ENCODE measurements at regions not wholly inside any gene's neighbourhood (a gene's known extent, or its start where the extent isn't known, plus 50 kb on each side); places are given as distances from the start of the nearest gene placed in this dataset.
A peak's percentile ranks its signal among the peaks of the same experiment; 100 is the strongest.

DNA sequence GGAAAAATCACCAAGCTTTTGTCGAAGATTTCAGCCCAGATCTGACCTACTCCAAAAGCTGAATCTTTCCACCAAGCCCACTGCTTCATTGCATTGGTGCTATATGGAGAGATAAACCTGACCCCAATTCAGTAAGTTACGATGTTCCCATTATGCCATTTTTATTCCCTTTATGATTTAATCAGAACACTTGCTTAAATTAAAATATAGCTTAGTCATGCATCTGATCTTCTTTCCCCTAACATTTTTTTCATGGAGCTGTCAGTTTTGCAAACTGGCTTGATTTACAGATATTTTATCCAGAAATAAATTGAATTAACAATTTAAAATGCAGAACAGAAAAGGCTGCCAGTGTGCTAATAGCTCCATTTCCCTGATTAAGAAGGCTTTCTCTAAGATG is 503.5 kb upstream of the C1orf87 start:
- no peak for DNase-seq

DNA sequence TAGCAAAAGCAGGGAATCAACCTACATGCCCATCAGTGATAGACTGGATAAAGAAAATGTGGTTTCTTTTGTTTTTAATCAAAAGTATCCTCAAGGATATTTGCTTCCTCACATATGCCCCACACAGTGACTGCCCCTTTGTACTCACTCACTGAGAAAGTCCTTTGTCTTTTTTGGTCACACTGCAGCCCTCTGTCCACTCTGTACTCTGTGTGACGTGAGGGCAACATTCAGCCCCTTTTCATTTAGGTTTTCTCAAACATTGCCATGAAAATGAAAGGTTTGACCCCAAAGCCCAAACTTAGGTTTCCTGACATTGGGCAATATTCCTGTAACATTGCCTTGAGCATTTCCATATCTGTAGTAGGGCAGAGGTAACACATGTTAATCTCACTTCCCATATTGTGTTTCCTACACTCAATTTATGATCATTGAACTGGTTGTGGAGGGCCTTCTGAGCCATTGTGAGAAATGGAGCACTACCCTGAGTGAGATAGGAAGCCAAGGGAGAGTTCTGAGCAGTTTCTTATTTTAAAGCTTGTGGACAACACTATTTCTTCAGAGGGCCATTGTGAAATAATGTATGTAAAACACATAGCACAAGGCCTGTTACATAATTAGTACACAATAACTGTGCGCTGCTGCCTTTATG is 501.9 kb upstream of the C1orf87 start:
- DNase-seq, result no peak

DNA sequence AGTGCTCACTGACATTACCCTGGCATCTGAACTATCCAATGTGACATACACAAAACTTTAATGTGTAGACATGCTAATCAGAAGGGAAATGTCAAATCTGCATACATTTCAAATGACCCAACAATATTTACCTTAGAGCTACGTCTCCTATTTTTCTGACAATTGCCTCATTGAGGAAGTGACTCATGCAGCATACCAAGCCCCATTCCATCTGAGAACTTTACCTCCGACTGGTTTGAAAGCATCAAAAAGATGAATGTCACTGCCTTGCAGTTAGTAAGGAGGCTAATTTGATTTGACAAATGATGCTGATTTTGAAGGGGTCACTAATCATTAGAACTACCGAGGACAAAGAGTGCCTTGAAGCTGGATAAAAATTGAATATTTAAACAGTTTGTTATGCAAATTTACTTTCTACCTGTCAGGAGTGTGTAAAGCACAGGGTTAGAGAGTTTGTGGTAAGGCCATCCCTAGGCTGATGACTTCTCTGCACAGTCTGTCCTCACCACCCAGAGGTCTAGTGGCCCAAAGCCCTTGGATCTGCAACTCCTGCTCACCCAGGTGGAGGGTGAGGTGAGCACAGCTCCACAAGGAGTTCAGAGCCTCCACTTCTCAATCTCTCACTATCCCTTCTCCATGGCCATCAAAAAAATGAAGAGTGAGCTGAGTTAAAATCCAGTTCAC is 500.3 kb upstream of the C1orf87 start:
- DNase-seq, result no peak

DNA sequence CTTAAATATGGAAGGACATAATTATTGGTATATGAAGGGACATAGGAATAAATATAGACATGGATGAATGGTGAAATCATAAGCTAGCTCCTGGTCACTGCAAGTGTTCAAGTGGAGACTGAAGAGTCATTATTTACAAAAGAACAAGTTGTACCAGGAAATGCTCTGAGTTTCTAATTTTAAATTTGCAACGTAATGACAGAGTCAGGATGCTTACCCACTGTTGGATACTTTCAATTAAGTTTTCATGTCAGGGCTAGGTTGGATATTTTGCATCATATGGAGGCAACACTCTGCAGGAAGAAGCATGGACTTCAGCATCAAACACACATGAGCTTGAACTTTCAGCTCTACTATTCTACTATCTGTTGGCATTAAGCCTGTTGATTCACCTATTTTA is 499.6 kb upstream of the C1orf87 start:
- DNase-seq, result no peak

DNA sequence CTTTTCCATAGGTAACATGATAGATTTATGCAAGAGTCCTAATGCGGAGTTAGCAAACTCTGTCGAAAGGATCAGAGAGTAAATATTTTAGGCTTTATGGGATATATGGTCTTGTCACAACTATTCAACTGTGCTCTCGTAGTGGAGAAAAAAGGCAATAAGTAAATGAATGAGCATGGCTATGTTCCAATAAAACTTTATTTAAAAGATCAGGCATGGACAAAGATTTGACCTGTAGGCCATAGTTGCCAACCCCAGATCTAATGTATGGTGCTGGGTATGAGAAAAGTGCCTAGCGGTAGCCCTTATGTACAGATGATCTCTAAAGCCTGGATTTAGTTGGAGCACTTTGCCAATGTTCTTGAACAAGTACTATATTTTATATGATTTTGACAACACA is 498.8 kb upstream of the C1orf87 start:
- DNase-seq, result no peak

DNA sequence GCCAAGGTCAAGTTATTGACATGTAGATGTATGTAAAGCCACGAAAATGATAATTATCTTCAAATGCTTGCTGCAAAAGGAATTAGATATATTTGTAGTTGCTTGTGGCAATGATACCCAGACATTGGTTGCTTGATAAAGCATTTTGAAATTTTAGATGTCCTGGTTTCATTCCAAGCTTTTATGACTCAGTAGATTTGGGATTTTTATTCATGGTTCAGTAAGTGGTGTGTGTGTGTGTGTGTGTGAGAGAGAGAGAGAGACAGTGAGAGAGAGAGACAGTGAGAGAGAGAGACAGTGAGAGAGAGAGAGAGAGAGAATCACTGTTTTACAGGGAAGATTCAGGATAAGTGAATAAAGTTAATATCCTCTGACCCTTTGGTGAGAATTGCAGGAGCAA is 498.2 kb upstream of the C1orf87 start:
- no peak for DNase-seq

DNA sequence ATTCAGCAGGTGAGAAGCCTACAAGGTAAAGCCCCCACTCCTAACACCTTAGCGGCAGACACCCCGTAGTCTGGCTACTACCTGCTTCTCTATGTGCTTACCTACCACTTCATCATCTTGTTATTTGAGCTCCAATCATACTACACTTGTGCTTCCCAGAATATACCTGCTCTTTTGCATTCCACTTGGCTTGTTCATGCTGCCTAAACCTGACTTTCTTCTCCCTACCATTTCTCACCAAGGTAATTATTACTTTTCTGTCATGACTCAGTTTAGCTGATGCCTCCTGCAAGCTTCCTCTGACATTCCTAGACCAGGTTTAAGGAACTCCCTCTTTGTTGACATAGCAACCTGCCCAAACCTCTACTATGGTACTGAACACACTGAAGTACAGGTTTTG is 495.6 kb upstream of the C1orf87 start:
- no peak for DNase-seq

DNA sequence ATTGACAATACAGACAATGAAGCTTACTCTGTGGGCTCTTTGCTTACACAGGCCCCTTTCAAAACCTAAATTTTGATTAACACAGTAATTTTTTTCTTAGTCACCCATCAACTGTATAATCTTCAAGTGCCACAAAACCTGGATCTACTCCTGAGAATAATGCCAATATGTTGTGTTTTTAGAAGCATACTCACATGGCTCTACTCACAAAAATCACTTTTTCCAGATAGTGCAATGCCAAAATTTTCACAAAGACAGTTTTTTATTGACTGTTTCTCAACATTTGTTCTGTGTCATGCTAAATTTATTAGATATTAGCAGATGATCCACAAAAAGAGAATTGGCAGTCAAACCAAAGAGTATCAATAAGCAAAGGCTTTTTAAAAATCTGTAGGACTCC is 493.7 kb upstream of the C1orf87 start:
- no peak for DNase-seq

DNA sequence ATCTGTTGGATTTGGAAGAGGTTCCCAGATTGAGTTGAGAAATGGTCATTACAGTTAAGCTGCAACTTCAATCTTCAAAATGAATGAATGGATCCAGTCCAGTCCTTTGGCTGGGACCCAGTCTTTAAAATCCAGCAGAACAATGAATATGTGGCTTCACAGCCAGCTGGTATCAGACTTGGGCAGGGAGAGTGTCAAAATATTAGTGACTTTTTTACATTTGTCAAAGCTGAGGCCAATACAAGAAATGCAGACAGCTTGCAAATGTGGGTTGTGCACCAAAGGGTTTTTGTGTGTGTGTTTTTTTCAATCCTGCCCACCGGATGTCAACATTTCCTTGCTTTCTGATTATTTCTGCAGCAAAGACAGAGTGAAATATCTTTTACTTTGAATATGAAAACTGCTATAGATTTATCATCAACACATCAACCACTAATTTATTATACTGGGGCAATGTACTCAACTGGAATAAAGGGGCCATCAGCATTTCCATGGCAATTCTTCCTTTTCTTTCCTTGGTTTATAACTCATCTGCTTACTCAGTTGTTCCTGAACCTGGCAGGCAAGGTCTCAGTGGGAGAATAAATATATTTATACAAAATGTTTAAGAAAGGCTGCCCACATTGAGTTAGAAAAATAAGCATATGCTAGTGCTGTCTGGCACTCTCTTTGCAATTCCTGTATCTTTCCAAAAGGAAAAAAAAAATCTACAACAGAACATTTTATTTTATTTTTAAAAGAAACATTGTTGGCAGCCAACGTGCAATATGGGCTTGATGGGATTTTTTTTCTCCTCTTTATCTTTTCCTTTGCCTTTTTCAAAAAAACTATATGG is 491.6 kb upstream of the C1orf87 start:
- no peak for DNase-seq

DNA sequence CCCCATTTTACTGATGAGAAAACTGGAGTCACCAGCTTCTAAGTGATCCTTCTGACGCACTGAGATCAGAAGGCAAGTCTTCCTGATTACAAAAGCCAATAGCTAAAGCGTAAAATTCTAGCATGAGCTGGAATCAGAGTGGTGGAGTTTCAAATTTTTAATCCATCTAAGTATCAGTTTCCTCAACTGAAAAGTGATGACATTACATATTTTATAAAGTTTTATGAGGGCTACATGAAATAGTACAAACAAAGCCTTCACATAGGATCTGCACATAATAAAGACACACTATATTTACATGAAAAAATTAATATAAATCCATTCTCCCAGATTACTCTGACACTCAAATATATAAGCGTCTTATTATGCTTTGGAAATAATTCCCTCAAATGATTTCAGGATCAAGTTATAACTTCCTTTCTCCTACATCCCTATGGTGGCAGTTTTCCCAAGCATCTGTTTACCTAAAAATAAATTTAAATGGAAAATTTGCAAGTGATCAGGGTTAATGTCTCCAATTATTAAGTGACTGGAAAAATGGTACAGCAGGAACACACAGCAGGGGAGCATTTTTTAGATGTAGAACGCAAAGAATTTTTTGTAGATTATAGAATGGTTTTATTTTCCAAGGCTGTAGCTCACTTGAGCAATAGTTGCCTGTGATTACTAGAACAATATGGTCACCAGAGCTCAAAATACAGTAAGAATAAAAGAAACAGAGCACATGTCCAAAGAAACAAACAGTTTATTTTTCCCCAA is 490.4 kb upstream of the C1orf87 start:
- no peak for DNase-seq

DNA sequence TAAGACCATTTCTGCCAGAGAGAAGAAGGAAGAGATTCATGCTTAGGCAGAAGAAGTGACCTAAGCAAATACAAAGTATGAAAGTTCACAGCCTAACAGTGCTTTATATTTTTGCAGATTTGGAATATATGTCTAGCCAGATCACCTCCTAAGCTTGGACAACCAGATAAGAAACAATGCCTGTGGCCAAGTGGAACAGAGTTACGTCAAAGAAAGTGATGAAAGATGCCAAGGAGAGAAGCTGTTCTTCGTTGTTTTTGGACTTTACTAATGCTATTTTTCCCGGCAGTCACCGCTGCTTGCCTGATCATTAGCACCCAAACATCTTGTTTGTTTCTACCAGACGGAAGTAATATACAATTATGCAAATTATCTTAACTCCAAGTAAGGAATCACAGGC is 489.2 kb upstream of the C1orf87 start:
- no peak for DNase-seq

DNA sequence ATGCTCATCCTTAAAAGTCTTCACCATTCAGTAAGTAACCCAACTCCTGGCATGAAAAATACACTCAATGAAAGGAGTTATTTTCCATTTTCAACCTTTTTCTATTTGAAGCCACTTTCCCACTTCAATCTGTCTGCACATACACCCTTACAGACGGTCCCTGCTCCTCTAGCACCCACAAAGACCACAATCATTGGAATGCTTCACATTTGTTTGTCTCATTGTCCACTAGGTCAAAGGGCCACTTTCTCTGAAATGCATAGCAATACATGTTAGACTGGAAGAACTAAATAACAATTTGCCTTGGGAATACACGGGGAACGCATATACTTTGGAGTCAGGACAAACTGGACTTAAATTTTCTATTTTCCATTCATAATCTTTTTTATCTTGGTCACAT is 487.1 kb upstream of the C1orf87 start:
- DNase-seq, result no peak

DNA sequence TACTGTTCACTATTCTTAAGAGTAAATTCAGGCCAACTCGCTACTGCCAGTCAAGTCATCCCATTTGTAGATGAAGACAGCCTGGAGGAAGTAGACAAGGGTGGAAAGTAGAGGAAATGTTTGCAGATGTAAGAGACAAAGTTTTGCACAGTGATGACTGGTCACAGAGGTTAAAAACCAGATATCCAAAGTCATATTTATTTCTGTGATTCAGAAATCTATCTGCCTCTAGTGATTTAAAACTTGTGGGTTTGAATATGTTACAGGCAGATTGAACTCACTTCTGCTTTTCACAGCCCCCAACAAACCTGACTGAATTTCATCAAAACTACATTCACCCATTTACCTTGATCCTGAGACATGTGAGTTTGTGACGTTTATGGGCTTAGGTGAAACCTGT is 484.7 kb upstream of the C1orf87 start:
- no peak for DNase-seq

DNA sequence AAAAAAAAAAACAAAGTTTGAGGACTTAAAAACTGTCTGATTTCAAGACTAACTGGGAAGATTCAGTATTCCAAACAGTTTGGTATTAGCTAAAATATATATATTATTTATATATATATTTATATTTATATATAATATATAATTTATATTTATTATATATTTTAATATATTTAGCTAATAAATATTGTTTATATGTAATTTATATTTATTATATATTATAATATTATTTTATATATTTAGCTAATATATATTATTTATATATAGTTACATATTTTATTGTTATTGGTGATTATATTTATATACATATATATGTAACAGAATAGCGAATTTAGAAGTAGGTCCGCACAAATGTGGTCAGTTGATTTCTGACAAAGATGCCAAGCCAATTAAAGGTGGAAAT is 480.2 kb upstream of the C1orf87 start:
- no peak for DNase-seq

DNA sequence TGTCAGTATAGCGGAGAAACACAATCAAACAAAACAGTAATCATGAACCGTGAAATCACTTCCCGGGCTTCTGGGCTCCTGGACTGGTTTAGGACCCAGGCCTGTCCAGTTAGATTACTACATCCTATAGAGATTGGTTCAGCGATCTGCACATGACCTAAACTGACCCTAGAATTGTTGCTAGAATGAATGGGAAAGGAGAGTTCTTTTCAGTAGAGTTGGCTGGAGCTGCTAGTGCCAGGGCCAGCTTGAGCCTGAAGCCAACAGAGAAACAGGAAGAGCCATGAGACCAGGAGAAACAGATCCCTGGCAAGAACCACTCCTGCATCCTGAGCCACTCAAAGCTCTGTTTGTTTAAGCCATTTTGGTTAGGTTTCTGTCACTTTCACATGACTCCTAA is 474.3 kb upstream of the C1orf87 start:
- DNase-seq, result peak in 1 of 2 experiments; percentile 15

DNA sequence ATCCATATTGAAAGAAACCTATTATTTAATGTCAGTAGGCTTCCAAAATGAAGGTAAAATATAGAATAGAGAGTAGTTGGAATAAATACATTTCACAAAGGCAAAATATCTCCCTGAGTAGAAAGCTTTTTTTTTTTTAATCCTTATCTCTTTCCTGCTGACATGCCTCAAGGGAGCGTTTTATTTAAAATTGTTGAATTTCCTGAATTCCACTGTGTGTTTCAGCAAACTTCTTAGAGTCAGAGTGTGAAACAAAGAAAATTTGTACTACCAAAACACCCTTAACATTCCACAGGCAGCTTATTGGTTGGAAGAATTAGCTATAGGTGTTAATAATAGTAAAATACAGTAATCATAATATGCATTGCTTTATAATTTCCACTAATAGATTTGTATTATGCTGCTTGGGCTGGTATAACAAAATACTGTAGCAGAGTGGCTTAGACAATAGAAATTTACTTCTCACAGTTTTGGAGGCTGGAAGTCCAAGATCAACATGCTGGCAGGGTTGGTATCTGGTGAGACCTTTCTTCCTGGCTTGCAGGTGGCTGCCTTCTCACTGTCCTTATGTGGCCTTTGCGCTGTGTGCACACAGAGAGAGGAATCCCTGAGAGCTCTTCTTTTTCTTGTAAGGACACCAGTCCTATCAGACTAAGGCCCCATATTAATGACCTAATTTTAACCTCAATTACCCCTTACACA is 468.4 kb upstream of the C1orf87 start:
- DNase-seq, result no peak

DNA sequence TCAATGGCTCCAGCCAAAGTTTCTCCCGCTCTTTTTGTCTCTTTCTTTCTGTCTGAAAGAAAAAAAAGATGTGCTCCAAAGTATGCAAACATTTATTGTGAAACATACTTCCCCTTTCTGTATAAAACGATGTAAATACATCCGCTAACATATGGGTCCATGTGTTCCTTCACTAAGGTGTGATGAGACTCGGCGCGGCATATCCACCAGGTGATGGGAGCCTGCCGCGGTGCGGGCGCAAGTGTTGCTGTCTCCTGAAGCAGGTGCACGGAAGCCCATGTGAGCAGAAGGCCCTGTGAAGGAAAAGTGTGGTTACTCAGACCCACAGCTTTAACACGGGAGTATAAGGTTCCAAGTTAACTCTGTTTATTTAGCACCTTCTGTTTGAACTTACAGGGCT is 466.6 kb upstream of the C1orf87 start:
- DNase-seq, result no peak

DNA sequence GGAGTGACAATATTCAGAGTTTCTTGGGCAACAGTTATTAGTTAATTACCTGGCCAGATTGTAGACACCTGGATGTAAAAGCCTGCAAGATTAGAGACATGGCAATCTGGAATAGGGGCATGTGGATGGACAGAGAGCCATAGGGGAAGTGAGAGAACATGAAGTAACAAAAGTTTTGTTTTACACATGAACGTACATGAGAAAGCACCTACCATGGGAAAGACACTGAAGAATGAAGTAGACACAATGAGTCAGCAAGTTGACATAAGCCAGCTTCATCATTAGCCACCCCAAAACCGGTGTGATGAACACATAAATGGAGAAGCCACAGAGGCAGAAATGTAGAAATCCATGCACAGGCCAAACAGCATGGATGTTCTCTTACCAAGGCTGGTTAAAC is 462.1 kb upstream of the C1orf87 start:
- DNase-seq, result no peak

DNA sequence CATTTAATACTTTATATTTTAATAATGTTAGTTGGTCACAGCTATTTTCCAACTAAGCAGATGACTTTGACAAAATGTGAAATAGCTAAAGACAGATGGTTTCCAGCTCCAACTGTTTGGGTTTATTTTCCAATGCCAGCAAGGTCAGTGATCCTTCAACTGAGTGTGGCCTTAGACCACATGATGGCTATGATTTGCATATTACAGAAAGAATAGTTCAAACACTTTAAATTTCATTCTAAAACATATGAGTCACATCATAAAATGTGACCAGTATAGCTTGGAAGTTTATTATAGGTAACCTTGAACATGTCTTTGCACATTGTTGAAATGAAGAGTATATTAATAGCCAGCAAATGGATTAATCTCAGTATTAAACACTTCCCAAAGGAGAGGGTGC is 454.0 kb upstream of the C1orf87 start:
- no peak for DNase-seq

DNA sequence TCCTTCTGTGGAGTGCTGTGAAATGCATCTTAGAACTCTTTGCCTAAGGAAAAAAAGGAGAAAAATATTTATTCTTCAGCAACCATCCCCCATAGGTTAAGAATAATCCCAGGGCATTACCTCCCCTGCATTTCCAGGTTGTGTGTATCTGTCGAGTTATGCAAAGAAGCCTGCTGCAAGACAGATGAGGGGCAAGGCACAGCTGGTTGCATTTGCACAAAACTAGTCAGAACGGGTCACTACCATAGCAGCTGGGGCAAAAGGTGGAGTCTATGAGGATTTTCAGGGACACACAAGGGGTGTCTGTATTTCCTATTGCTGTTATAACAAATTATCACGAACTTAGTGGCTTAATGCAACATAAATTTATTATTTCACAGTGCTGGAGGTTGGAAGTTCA is 443.4 kb upstream of the C1orf87 start:
- DNase-seq, result no peak

DNA sequence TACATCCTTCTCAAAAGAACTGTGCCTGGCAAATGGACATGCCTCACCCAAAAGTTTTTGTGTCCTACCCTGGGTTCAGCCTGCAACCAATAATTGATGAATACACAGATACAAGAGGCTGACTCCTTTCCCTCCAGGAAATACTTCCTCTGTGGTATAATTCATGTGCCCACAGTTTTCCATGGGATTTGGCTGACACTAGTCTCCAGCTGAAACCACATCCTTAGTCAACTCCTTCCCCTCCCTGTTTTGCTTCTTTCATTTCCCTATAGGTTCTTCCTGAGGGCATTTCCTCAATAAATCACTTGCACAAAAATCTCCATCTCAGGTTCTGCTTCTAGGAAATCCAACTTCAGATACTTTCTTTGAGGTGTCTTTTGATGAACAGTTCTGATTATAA is 436.6 kb upstream of the C1orf87 start:
- no peak for DNase-seq

DNA sequence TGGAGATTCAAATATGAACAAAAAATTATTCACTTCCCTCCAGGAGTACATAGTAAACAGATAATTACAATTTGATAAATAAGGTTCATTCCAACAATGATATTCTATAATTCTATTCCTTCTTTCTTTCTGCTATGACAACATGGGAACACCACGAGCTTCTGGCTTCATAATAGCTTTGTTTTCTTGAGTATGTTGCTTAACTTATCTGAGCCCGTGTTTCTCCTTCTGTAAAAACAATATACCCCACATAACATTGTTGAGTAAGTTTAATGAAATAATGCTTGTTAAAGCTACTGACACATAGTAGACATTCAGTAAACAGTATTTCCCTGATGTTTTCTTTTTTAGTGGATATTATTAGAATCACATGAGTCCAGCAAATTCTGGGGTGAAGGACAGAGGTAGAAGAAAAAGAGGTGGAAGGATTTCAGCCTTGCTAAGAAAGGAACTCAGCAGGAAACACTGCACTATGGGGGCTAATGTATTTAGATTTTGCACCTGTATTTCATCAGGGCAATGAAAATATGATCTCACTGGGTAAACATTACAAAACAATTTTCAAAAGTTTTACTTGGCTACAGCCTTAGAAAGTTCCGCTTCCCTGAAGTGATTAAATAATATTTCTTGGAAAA is 430.8 kb upstream of the C1orf87 start:
- no peak for DNase-seq

Data from cerebellar nuclear complex (tissue), 1 donor.